ENCODE measurements at regions not wholly inside any gene's neighbourhood (a gene's known extent, or its start where the extent isn't known, plus 50 kb on each side); places are given as distances from the start of the nearest gene placed in this dataset.
A peak's percentile ranks its signal among the peaks of the same experiment; 100 is the strongest.

DNA sequence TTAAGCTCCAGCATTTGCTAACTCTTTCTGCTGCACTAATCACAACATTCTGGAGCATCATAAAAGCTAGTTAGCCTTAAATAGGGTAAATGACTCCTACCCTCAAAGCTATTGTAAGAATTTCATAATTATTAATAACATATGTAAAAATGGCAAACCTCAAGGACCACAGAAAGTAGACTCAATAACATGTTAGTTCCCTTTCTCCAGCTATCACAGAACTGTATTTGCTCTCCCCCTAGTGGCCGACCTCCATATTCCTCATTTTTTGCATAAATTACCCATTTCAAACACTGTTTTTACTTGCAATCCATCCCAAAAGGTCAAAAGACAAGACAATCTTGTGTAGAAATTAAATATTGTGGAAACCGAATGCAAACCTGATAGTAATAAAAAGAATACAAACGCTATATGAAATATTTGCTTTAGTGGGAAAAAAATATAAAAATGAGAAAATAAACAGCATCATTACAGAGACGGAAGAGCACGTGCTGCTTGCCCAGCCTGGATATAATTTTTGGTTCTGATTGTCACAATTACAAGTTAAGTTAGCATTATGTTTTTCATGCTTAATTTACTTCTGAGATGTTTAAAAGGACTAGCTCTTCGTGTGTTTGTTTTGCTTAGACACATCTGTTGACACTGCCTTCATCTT is 97.9 kb downstream of the RERGL start:
- TF ChIP-seq, protein P1, sequence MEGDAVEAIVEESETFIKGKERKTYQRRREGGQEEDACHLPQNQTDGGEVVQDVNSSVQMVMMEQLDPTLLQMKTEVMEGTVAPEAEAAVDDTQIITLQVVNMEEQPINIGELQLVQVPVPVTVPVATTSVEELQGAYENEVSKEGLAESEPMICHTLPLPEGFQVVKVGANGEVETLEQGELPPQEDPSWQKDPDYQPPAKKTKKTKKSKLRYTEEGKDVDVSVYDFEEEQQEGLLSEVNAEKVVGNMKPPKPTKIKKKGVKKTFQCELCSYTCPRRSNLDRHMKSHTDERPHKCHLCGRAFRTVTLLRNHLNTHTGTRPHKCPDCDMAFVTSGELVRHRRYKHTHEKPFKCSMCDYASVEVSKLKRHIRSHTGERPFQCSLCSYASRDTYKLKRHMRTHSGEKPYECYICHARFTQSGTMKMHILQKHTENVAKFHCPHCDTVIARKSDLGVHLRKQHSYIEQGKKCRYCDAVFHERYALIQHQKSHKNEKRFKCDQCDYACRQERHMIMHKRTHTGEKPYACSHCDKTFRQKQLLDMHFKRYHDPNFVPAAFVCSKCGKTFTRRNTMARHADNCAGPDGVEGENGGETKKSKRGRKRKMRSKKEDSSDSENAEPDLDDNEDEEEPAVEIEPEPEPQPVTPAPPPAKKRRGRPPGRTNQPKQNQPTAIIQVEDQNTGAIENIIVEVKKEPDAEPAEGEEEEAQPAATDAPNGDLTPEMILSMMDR (conservative IDR thresholded peaks at IDR 0.05) = peak; percentile 91
- no peak for TF ChIP-seq ZFX (IDR thresholded peaks at IDR 0.05)
